ENCODE measurements at regions not wholly inside any gene's neighbourhood (a gene's known extent, or its start where the extent isn't known, plus 50 kb on each side); places are given as distances from the start of the nearest gene placed in this dataset.
A peak's percentile ranks its signal among the peaks of the same experiment; 100 is the strongest.
"Not testable (repeated sequence)": the region's sequence is repeated elsewhere in the genome, so short reads cannot be mapped to it uniquely, and the experiment has no call there.

- no peak for DNase-seq
Measured at GRCh38 chr1:47688461-47689296, 250.8 kb downstream of the FOXD2 start.

- DNase-seq: no peak
Measured at GRCh38 chr1:47689894-47690293, 252.1 kb downstream of the FOXD2 start.

GRCh38 chr1:47690341-47691250, 252.8 kb downstream of the FOXD2 start:
- no peak for DNase-seq

GRCh38 chr1:47691293-47691692, 253.4 kb downstream of the FOXD2 start:
- DNase-seq: not testable (repeated sequence)

GRCh38 chr1:47692196-47692595, 254.4 kb downstream of the FOXD2 start:
- no peak for DNase-seq

- DNase-seq: no peak
Measured at GRCh38 chr1:47693115-47693514, 255.3 kb downstream of the FOXD2 start.

- no peak for DNase-seq
Measured at GRCh38 chr1:47694011-47694890, 256.4 kb downstream of the FOXD2 start.

GRCh38 chr1:47696404-47696736, 258.5 kb downstream of the FOXD2 start:
- peak; percentile 11 for DNase-seq

- DNase-seq: peak; percentile 41
Measured at GRCh38 chr1:47696737-47697441, 259.0 kb downstream of the FOXD2 start.

GRCh38 chr1:47697616-47698335, 259.9 kb downstream of the FOXD2 start:
- no peak for DNase-seq

GRCh38 chr1:47699492-47700235, 261.8 kb downstream of the FOXD2 start:
- no peak for DNase-seq

- DNase-seq: no peak
Measured at GRCh38 chr1:47701283-47701682, 263.4 kb downstream of the FOXD2 start.

GRCh38 chr1:47701741-47702515, 264.1 kb downstream of the FOXD2 start:
- no peak for DNase-seq

- peak; percentile 47 for DNase-seq
Measured at GRCh38 chr1:47703156-47703825, 265.4 kb downstream of the FOXD2 start.

- no peak for DNase-seq
Measured at GRCh38 chr1:47703981-47704596, 266.2 kb downstream of the FOXD2 start.

GRCh38 chr1:47705517-47706130, 267.8 kb downstream of the FOXD2 start:
- no peak for DNase-seq

GRCh38 chr1:47707503-47707902, 269.7 kb downstream of the FOXD2 start:
- DNase-seq: no peak

- DNase-seq: no peak
Measured at GRCh38 chr1:47708019-47708535, 270.2 kb downstream of the FOXD2 start.
